Nephron progenitor cell (in vitro differentiated cells): ENCODE measurements at regions not wholly inside any gene's neighbourhood (a gene's known extent, or its start where the extent isn't known, plus 50 kb on each side); places are given as distances from the start of the nearest gene placed in this dataset.

Experiments used
- DNase-seq: peaks from one replicate; pipeline ENCODE4 v3.0.0; 2021
- H3K27ac Mint-ChIP-seq: 2 replicates; pipeline ENCODE4 v1.8.0; 2021; ENCODE audit warnings: mild to moderate bottlenecking, moderate library complexity, mixed read lengths
- H3K27me3 Mint-ChIP-seq: 2 replicates; pipeline ENCODE4 v1.8.0; 2021; ENCODE audit warnings: mild to moderate bottlenecking, low read depth, mixed read lengths; ENCODE audit not compliant: poor library complexity
- H3K36me3 Mint-ChIP-seq: 2 replicates; pipeline ENCODE4 v1.8.0; 2021; ENCODE audit warnings: low read depth, mixed read lengths
- H3K4me1 Mint-ChIP-seq: 2 replicates; pipeline ENCODE4 v1.8.0; 2021; ENCODE audit warnings: mixed read lengths
- H3K4me3 Mint-ChIP-seq: 2 replicates; pipeline ENCODE4 v1.8.0; 2021; ENCODE audit warnings: mild to moderate bottlenecking, moderate library complexity, mixed read lengths
- H3K9me3 Mint-ChIP-seq: 2 replicates; pipeline ENCODE4 v1.8.0; 2021; ENCODE audit warnings: mild to moderate bottlenecking, moderate library complexity, mixed read lengths
- TF ChIP-seq, protein P1 (sequence below): fragments of 200-600 bp; sonication (generic); IDR thresholded peaks from 2 replicates; pipeline ENCODE4 v1.5.0; 2021; ENCODE audit warnings: antibody characterized with exemption

DNA sequence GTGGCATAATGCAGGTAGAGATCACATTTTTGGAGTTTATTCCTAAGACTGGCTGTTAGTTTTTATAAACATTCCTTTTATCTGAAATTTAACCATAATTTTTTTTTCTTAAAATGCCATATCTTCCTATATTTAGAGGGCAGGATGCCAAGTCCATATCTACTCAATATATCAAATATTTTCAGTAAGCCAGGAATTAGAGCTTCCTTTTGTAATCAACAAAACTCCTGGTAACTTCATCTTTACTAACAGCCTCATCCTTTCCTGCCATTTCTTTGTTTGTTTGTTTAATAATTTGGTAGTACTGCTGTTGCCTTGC, 136.3 kb downstream of the OLIG3 start:
- no peak for DNase-seq
- peaks cover 5% of the 10 kb centered on the region for H3K27me3 Mint-ChIP-seq
- TF ChIP-seq, protein P1, sequence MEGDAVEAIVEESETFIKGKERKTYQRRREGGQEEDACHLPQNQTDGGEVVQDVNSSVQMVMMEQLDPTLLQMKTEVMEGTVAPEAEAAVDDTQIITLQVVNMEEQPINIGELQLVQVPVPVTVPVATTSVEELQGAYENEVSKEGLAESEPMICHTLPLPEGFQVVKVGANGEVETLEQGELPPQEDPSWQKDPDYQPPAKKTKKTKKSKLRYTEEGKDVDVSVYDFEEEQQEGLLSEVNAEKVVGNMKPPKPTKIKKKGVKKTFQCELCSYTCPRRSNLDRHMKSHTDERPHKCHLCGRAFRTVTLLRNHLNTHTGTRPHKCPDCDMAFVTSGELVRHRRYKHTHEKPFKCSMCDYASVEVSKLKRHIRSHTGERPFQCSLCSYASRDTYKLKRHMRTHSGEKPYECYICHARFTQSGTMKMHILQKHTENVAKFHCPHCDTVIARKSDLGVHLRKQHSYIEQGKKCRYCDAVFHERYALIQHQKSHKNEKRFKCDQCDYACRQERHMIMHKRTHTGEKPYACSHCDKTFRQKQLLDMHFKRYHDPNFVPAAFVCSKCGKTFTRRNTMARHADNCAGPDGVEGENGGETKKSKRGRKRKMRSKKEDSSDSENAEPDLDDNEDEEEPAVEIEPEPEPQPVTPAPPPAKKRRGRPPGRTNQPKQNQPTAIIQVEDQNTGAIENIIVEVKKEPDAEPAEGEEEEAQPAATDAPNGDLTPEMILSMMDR = no peak
- H3K4me1 Mint-ChIP-seq = peaks cover 86% of the 10 kb centered on the region
- no peaks in the 10 kb centered on the region for H3K36me3 Mint-ChIP-seq
- no peaks in the 10 kb centered on the region for H3K9me3 Mint-ChIP-seq
- peak overlapping the region; percentile 29 for H3K4me3 Mint-ChIP-seq
- H3K27ac Mint-ChIP-seq = peak overlapping the region; percentile 36

DNA sequence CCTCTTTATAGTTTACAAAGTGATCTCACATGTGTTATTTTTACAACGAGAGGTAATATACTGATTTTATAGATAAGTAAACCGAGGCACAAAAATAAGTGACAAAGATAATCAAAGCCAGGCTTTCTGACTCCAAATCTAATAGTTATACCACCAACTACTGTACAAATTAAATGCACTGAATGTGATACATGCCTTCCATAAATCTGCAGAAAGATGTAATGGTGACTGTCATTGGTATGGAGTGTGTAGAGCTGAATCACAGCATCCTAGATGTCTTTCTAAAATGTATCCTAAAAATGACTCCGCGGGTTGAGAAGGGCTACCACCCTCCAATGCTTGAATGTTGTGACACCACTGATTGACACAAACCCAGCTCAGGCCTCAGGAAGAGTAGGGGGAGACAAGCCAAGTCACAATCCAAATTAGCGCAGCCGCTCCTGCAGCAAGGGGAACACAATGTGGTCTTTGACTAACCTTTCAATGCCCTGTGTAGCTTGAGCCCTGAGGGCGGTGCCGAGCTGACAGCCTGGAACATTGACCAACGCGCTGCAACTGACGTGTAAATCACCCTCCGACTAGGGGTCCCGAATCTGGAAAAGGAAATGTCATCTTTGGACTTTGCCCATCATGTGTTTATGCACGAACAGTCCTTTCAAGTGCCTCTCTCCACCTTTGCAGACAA, 136.8 kb downstream of the OLIG3 start:
- Mint-ChIP-seq H3K27ac (no peak overlapping the region), H3K27me3 (peaks cover 5% of the 10 kb centered on the region), H3K36me3 (no peaks in the 10 kb centered on the region), H3K4me3 (no peak overlapping the region), H3K4me1 (peaks cover 86% of the 10 kb centered on the region), H3K9me3 (no peaks in the 10 kb centered on the region)
- no peak for DNase-seq
- TF ChIP-seq, protein P1 = no peak

DNA sequence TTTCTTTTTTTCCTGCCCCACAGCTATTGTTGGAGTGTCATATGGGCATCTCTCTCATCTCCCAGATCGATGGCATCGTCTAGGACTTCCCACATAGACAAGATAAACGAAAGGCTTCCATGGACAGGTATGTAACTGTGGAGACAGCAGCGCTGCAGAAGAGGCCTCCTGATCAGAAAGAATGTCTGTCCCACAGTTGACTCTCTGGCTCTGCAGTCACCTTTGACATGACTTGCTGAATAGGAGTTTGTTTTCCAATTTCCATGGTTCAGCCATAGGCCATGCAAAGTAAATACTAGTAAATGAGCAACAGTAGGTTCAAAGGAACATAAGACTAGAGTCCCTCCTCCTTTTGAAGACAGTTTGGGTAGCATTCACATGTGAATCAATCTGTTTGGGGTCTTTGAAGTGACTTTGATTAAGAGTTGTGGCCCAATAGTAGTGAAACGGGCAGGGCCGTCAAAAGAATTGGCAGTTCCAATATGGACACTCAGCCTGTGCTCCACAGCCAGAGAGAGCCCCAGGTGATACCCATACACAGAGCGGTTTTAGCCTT, 134.7 kb upstream of the IFNGR1 start:
- H3K4me3 Mint-ChIP-seq = peak overlapping the region; percentile 6
- peaks cover 70% of the 10 kb centered on the region for H3K4me1 Mint-ChIP-seq

DNA sequence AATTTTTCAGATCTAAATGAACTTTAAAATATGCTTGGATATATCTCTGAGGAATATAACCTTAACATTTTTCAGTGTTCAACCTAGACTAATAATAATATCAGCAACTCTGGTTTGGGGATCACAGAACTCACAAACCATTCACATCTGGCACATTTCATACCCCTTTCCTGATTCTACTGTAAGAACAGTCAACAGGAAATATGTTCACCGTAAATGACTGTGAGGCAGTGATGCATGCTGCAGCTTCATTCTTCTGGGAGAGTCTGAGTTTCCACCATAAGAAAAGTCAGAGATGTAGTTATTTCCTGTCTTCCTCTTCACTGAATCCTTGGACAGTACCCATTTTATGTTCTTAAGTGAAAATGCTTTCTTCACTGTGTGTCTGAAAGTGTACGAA, 134.2 kb upstream of the IFNGR1 start:
- peak overlapping the region; percentile 29 for H3K27ac Mint-ChIP-seq
- H3K27me3 Mint-ChIP-seq = peaks cover 5% of the 10 kb centered on the region
- TF ChIP-seq, protein P1 = no peak
- H3K36me3 Mint-ChIP-seq = no peaks in the 10 kb centered on the region
- DNase-seq = no peak
- no peaks in the 10 kb centered on the region for H3K9me3 Mint-ChIP-seq
- peaks cover 66% of the 10 kb centered on the region for H3K4me1 Mint-ChIP-seq
- H3K4me3 Mint-ChIP-seq = peak overlapping the region; percentile 6

More for the DNA sequence above, 134.7 kb upstream of the IFNGR1 start:
- TF ChIP-seq, protein P1 = no peak
- H3K27me3 Mint-ChIP-seq = peaks cover 5% of the 10 kb centered on the region
- peak overlapping the region; percentile 61 for H3K27ac Mint-ChIP-seq
- DNase-seq = no peak
- H3K36me3 Mint-ChIP-seq = no peaks in the 10 kb centered on the region
- no peaks in the 10 kb centered on the region for H3K9me3 Mint-ChIP-seq

DNA sequence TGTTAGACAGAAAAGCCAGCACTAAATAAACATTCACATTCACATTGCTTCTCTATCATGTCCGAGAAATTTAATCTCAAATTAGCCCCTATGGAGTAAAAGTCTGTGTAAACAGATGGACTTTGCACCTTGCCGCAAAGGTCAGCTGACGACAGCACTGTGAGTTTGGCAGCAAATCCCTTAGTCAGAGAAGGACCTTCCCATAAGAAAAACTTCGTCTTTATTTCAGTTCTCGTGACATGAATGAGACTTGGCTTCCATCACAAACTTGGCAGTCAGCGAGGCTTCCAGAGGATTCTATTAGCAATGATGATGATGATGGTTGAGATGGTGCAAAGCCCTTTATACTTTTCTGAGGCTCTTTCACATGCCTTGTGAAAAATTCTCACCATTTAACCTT, 133.7 kb upstream of the IFNGR1 start:
- peaks cover 61% of the 10 kb centered on the region for H3K4me1 Mint-ChIP-seq
- H3K27me3 Mint-ChIP-seq = peaks cover 5% of the 10 kb centered on the region
- TF ChIP-seq, protein P1 = no peak
- DNase-seq = no peak
- H3K9me3 Mint-ChIP-seq = no peaks in the 10 kb centered on the region
- no peak overlapping the region for H3K27ac Mint-ChIP-seq
- H3K36me3 Mint-ChIP-seq = no peaks in the 10 kb centered on the region
- no peak overlapping the region for H3K4me3 Mint-ChIP-seq

DNA sequence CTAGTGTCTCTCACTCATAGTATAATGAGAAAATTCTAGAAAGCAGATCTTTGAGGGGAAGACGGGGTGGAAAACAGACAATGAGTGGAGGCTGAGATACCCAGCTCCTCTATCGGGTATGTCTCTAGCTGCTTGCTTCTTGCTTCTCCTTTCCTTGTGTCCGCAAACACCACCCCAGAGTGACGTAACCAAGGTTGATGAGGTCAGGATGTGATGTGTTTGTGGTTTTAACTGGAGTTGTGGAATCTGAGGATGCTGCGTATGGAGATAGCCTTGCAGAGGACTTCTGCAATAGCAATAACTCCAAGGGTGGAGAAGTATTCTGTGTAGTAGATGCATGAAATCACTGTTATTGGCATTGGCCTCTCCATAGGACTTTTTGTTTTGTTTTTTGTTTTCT, 132.7 kb upstream of the IFNGR1 start:
- no peaks in the 10 kb centered on the region for H3K9me3 Mint-ChIP-seq
- no peaks in the 10 kb centered on the region for H3K36me3 Mint-ChIP-seq
- peaks cover 52% of the 10 kb centered on the region for H3K4me1 Mint-ChIP-seq
- no peak overlapping the region for H3K27ac Mint-ChIP-seq
- no peak overlapping the region for H3K4me3 Mint-ChIP-seq
- DNase-seq = no peak
- H3K27me3 Mint-ChIP-seq = peaks cover 10% of the 10 kb centered on the region
- TF ChIP-seq, protein P1 = no peak
